Neural cell (in vitro differentiated cells): ENCODE measurements at regions not wholly inside any gene's neighbourhood (a gene's known extent, or its start where the extent isn't known, plus 50 kb on each side); places are given as distances from the start of the nearest gene placed in this dataset.

Source experiments
- H2AFZ ChIP-seq: fragments of 200-600, 300-800 bp; sonication (generic), shearing (Covaris generic); 2 replicates; pipeline ENCODE4 v1.6.0; 2014; ENCODE audit warnings: low read depth, mild to moderate bottlenecking, antibody characterized with exemption, low read length, moderate library complexity
- H3F3A ChIP-seq: fragments of 200-600 bp; shearing (Covaris generic); 2 replicates; pipeline ENCODE4 v1.6.1; 2016; ENCODE audit warnings: mild to moderate bottlenecking, moderate library complexity, mixed read lengths, antibody characterized with exemption, low read length; ENCODE audit not compliant: insufficient read depth, poor library complexity, severe bottlenecking
- H3K27ac ChIP-seq: fragments of 200-600, 300-800 bp; sonication (generic), shearing (Covaris generic); 2 replicates; pipeline ENCODE4 v1.5.1; 2014; ENCODE audit warnings: mild to moderate bottlenecking, low read length, moderate library complexity
- H3K27me3 ChIP-seq: fragments of 300-800, 200-600 bp; sonication (generic), shearing (Covaris generic); 2 replicates; pipeline ENCODE4 v1.6.0; 2014; ENCODE audit warnings: mild to moderate bottlenecking, low read depth, low read length, moderate library complexity; ENCODE audit not compliant: insufficient read depth
- H3K36me3 ChIP-seq: fragments of 300-800, 200-600 bp; sonication (generic), shearing (Covaris generic); 2 replicates; pipeline ENCODE4 v1.5.1; 2014; ENCODE audit warnings: mild to moderate bottlenecking, antibody characterized with exemption, low read length, moderate library complexity; ENCODE audit not compliant: insufficient read depth
- H3K4me2 ChIP-seq: fragments of 300-800, 200-600 bp; sonication (generic), shearing (Covaris generic); 2 replicates; pipeline ENCODE4 v1.6.0; 2014; ENCODE audit warnings: mild to moderate bottlenecking, low read length
- H3K4me3 ChIP-seq: fragments of 300-800, 200-600 bp; sonication (generic), shearing (Covaris generic); 2 replicates; pipeline ENCODE4 v1.5.1; 2014; ENCODE audit warnings: mild to moderate bottlenecking, low read length, moderate library complexity
- H3K79me2 ChIP-seq: fragments of 200-600 bp; shearing (Covaris generic); replicated peaks from 2 replicates; pipeline ENCODE4 v1.6.0; 2014; ENCODE audit warnings: mild to moderate bottlenecking, low read length, moderate library complexity; ENCODE audit not compliant: insufficient read depth
- H3K9ac ChIP-seq: fragments of 300-800, 200-600 bp; sonication (generic), shearing (Covaris generic); 2 replicates; pipeline ENCODE4 v1.6.1; 2016; ENCODE audit warnings: mild to moderate bottlenecking, low read length, mixed read lengths
- H3K9me2 ChIP-seq: fragments of 200-600 bp; shearing (Covaris generic); 2 replicates; pipeline ENCODE4 v1.6.1; 2016; ENCODE audit warnings: mild to moderate bottlenecking, low read length, mixed read lengths; ENCODE audit not compliant: insufficient read depth
- H3K9me3 ChIP-seq: fragments of 200-600, 300-800 bp; sonication (generic), shearing (Covaris generic); 2 replicates; pipeline ENCODE4 v1.6.1; 2016; ENCODE audit warnings: mild to moderate bottlenecking, mixed run types, low read length, moderate library complexity, mixed read lengths
- H4K20me1 ChIP-seq: fragments of 200-600 bp; shearing (Covaris generic); 2 replicates; pipeline ENCODE4 v1.6.1; 2016; ENCODE audit warnings: mild to moderate bottlenecking, mixed run types; ENCODE audit not compliant: insufficient read depth
- CTCF ChIP-seq: fragments of 450-650 bp; IDR thresholded peaks from 2 replicates; pipeline ENCODE4 v1.5.1; 2014; ENCODE audit warnings: antibody characterized with exemption, mild to moderate bottlenecking, moderate library complexity; ENCODE audit not compliant: poor library complexity, severe bottlenecking
- EP300 ChIP-seq: fragments of 450-650 bp; conservative IDR thresholded peaks from 2 replicates; pipeline ENCODE4 v1.6.1; 2014; ENCODE audit warnings: antibody characterized with exemption, mild to moderate bottlenecking, moderate library complexity; ENCODE audit not compliant: poor library complexity, severe bottlenecking
- MXI1 ChIP-seq: fragments of 450-650 bp; conservative IDR thresholded peaks from 2 replicates; pipeline ENCODE4 v1.6.1; 2014; ENCODE audit warnings: antibody characterized with exemption, mild to moderate bottlenecking; ENCODE audit not compliant: poor library complexity, severe bottlenecking
- POLR2AphosphoS5 ChIP-seq: IDR thresholded peaks from 2 replicates; pipeline ENCODE4 v1.6.1; 2012
- RAD21 ChIP-seq: fragments of 450-650 bp; conservative IDR thresholded peaks from 2 replicates; pipeline ENCODE4 v1.6.1; 2014; ENCODE audit warnings: antibody characterized with exemption, mild to moderate bottlenecking, moderate library complexity
- REST ChIP-seq: IDR thresholded peaks from 2 replicates; pipeline ENCODE4 v1.6.1; 2012; ENCODE audit warnings: borderline replicate concordance
- SMC3 ChIP-seq: fragments of 450-650 bp; conservative IDR thresholded peaks from 2 replicates; pipeline ENCODE4 v1.6.1; 2014; ENCODE audit warnings: antibody characterized with exemption, mild to moderate bottlenecking, moderate library complexity; ENCODE audit not compliant: poor library complexity
- TAF1 ChIP-seq: IDR thresholded peaks from 2 replicates; pipeline ENCODE4 v1.6.1; 2012; ENCODE audit warnings: low read depth

- no peak overlapping the region for H2AFZ ChIP-seq
- TF ChIP-seq POLR2AphosphoS5 (peak; percentile 78), CTCF (no peak), REST (peak; percentile 73)
- H3K9me3 ChIP-seq, result peaks cover 3% of the 10 kb centered on the region
- no peaks in the 10 kb centered on the region for H3F3A ChIP-seq
- no peaks in the 10 kb centered on the region for H3K9me2 ChIP-seq
- H3K27me3 ChIP-seq, result no peaks in the 10 kb centered on the region
- no peak overlapping the region for H3K27ac ChIP-seq
- no peaks in the 10 kb centered on the region for H4K20me1 ChIP-seq
- H3K4me3 ChIP-seq, result no peak overlapping the region
- no peak overlapping the region for H3K9ac ChIP-seq
- H3K79me2 ChIP-seq, result no peaks in the 10 kb centered on the region
- H3K36me3 ChIP-seq, result no peaks in the 10 kb centered on the region
- H3K4me2 ChIP-seq, result no peak overlapping the region
Measured at GRCh38 chr5:31122998-31123951, 70.2 kb upstream of the CDH6 start.

- no peaks in the 10 kb centered on the region for H3K36me3 ChIP-seq
- H4K20me1 ChIP-seq, result no peaks in the 10 kb centered on the region
- H3K9me2 ChIP-seq, result no peaks in the 10 kb centered on the region
- H3K27ac ChIP-seq, result no peak overlapping the region
- no peak overlapping the region for H3K4me3 ChIP-seq
- H3K4me2 ChIP-seq, result no peak overlapping the region
- H3K79me2 ChIP-seq, result no peaks in the 10 kb centered on the region
- no peak overlapping the region for H3K9ac ChIP-seq
- no peaks in the 10 kb centered on the region for H3K27me3 ChIP-seq
- no peaks in the 10 kb centered on the region for H3F3A ChIP-seq
- no peaks in the 10 kb centered on the region for H3K9me3 ChIP-seq
- TF ChIP-seq CTCF (no peak), MXI1 (no peak)
- H2AFZ ChIP-seq, result no peak overlapping the region
Measured at GRCh38 chr5:31121224-31121623, 72.3 kb upstream of the CDH6 start.

GRCh38 chr5:31120642-31120948 is 72.9 kb upstream of the CDH6 start:
- Histone ChIP-seq H3K27ac (no peak overlapping the region), H3K27me3 (no peaks in the 10 kb centered on the region), H3K4me3 (no peak overlapping the region), H3K9me2 (no peaks in the 10 kb centered on the region), H2AFZ (no peak overlapping the region), H4K20me1 (no peaks in the 10 kb centered on the region), H3K9me3 (no peaks in the 10 kb centered on the region), H3K9ac (no peak overlapping the region), H3K36me3 (no peaks in the 10 kb centered on the region), H3F3A (no peaks in the 10 kb centered on the region), H3K79me2 (no peaks in the 10 kb centered on the region), H3K4me2 (no peak overlapping the region)
- TF ChIP-seq MXI1 (no peak), CTCF (no peak), RAD21 (no peak), TAF1 (no peak), SMC3 (no peak), EP300 (no peak), REST (no peak)
